ENCODE measurements at regions not wholly inside any gene's neighbourhood (a gene's known extent, or its start where the extent isn't known, plus 50 kb on each side); places are given as distances from the start of the nearest gene placed in this dataset.

DNA sequence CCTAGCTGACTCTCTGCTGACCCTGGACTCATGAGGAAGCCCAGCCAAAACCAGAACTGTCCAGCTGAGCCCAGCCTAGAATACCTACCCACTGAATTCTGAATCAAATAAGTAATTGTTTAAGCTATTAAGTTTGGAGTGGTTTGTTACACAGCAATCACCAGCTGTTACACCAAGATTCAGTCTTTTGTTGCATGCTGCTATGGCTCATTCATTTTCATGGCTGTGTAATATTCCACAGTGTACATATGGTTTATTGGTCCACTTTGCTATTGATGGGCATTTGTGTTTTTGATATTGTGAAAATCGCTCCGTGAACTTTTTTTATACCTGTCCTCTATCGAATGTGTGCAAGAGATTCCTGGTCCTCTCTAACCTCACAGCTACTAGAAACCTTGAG is 156.4 kb downstream of the FGF18 start:
- Mint-ChIP-seq H3K36me3 (ENCODE audit: low read depth) (peaks cover 2% of the 10 kb centered on the region), H3K4me1 (ENCODE audit: low read depth) (peaks cover 20% of the 10 kb centered on the region), H3K4me3 (ENCODE audit: unreplicated experiment) (no peak overlapping the region), H3K27ac (ENCODE audit: unreplicated experiment) (no peak overlapping the region), H3K9me3 (ENCODE audit: low read depth) (peaks cover 6% of the 10 kb centered on the region), H3K27me3 (ENCODE audit: low read depth) (peaks cover 2% of the 10 kb centered on the region)
- TF ChIP-seq, protein P1, sequence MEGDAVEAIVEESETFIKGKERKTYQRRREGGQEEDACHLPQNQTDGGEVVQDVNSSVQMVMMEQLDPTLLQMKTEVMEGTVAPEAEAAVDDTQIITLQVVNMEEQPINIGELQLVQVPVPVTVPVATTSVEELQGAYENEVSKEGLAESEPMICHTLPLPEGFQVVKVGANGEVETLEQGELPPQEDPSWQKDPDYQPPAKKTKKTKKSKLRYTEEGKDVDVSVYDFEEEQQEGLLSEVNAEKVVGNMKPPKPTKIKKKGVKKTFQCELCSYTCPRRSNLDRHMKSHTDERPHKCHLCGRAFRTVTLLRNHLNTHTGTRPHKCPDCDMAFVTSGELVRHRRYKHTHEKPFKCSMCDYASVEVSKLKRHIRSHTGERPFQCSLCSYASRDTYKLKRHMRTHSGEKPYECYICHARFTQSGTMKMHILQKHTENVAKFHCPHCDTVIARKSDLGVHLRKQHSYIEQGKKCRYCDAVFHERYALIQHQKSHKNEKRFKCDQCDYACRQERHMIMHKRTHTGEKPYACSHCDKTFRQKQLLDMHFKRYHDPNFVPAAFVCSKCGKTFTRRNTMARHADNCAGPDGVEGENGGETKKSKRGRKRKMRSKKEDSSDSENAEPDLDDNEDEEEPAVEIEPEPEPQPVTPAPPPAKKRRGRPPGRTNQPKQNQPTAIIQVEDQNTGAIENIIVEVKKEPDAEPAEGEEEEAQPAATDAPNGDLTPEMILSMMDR (IDR thresholded peaks at IDR 0.05), result no peak
- DNase-seq (ENCODE audit: low spot score), result no peak

DNA sequence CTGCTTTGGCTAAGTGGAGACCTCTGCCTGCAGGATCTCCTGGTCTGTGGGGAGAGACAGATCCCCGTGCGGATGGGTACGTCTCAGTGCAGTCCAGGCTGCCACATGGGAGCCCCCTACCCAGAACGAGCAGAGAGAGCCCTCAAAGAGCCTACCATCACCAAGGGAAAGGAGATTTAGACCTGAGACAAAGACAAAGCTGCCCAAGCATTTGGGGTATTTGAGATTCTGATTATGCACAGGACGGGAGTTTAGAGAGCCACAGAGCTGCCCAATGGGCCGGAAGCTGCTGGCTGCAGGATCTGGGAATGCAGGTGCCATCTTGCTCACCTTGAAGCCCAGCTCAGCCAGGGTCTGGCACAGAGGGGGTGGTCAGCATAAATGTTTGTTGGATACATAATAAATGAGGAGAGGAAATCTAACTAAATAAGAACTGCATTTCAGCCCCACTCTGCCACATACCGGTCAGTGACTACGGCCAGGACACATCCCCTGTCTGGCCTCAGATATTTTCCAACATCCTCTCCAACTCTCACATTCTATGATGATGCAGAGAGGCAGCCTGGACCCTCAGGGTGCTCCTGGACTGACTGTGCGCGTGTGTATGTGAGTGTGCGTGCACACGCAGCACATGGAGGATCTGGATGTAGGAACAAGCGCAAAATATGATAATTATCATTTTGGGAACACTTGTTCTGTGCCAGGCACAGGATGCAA is 157.8 kb downstream of the FGF18 start:
- TF ChIP-seq, protein P1 (IDR thresholded peaks at IDR 0.05), result no peak
- Mint-ChIP-seq H3K27me3 (ENCODE audit: low read depth) (peaks cover 2% of the 10 kb centered on the region), H3K27ac (ENCODE audit: unreplicated experiment) (no peak overlapping the region)

DNA sequence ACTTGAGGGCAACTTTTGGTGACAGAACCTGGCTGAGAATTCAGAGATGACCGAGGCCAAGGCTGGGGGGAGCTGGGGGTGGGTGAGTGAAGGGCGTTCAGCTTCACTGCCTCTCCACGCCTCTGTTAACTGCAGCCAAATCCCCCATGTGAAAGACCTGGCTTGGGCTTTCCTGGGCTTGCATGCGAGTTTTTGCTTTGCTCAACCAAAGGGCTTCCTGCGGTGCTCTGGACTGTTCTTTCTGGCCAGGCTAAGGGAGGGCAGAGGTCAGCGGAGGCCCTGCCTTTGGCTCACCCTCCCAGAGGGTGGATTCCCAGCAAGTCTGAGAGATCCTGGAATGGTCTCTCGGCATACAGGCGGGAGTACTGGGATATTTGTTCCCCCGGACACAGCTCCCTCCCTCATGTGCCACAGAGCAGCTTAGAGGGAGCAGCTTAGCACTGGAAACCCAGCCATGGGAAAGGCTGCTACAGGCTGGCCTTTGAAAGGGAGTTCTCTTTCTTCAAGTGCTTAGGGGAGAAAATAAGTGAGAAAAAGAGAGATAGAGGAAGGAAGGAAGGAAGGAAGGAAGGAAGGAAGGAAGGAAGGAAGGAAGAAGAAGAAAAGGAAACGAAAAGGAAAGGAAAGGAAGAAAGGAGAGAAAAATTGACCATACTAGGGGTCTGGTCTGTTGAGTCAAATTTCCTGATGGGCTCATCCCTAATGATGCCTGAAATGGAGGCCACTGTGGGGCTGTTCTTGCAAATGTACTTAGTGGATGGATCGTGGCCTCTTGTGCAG is 158.8 kb downstream of the FGF18 start:
- Mint-ChIP-seq H3K9me3 (ENCODE audit: low read depth) (peaks cover 6% of the 10 kb centered on the region), H3K27me3 (ENCODE audit: low read depth) (peaks cover 6% of the 10 kb centered on the region), H3K27ac (ENCODE audit: unreplicated experiment) (no peak overlapping the region), H3K4me1 (ENCODE audit: low read depth) (peaks cover 9% of the 10 kb centered on the region), H3K36me3 (ENCODE audit: low read depth) (peaks cover 2% of the 10 kb centered on the region), H3K4me3 (ENCODE audit: unreplicated experiment) (no peak overlapping the region)
- TF ChIP-seq, protein P1 (IDR thresholded peaks at IDR 0.05), result no peak
- no peak for DNase-seq (ENCODE audit: low spot score)

More for the DNA sequence above, 157.8 kb downstream of the FGF18 start:
- H3K36me3 Mint-ChIP-seq (ENCODE audit: low read depth), result peaks cover 2% of the 10 kb centered on the region
- DNase-seq (ENCODE audit: low spot score), result no peak
- H3K9me3 Mint-ChIP-seq (ENCODE audit: low read depth), result peaks cover 6% of the 10 kb centered on the region
- H3K4me3 Mint-ChIP-seq (ENCODE audit: unreplicated experiment), result no peak overlapping the region
- H3K4me1 Mint-ChIP-seq (ENCODE audit: low read depth), result peaks cover 9% of the 10 kb centered on the region

DNA sequence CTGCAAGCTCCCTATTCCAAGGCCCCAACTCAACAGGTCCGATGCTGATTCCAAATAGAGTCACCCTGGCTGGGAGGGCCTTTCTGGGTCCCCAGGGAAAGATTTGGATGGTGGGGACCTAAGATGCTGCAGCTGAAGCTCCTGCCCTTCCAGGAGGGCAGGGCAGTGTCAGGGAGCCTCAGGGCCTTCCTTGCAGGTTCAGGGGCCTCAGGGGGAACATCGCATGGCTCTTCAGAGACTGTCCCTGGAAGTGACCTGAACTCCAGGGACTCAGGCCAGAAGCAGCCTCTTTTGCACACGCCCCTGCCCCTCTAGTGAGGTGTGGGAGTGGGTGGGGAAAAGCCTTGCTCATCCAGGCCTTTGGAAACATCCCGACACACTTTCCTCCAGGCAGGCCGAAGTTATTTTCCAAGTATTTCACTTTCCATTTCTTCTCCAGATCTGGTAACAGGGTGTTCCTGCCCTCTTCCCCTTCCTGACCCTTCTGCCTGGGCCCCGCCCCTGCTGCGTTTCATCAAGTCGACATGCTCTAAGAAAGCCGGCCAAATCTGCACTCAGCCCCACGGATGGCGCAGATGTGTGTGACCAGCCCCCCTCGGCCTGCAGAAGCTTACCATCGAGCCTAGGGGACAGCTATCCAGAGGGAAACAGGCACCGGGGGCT is 159.5 kb downstream of the FGF18 start:
- Mint-ChIP-seq H3K27ac (ENCODE audit: unreplicated experiment) (no peak overlapping the region), H3K36me3 (ENCODE audit: low read depth) (peaks cover 2% of the 10 kb centered on the region), H3K4me1 (ENCODE audit: low read depth) (peaks cover 9% of the 10 kb centered on the region), H3K27me3 (ENCODE audit: low read depth) (peaks cover 10% of the 10 kb centered on the region), H3K4me3 (ENCODE audit: unreplicated experiment) (no peak overlapping the region), H3K9me3 (ENCODE audit: low read depth) (peaks cover 6% of the 10 kb centered on the region)
- TF ChIP-seq, protein P1 (IDR thresholded peaks at IDR 0.05), result no peak
- no peak for DNase-seq (ENCODE audit: low spot score)

DNA sequence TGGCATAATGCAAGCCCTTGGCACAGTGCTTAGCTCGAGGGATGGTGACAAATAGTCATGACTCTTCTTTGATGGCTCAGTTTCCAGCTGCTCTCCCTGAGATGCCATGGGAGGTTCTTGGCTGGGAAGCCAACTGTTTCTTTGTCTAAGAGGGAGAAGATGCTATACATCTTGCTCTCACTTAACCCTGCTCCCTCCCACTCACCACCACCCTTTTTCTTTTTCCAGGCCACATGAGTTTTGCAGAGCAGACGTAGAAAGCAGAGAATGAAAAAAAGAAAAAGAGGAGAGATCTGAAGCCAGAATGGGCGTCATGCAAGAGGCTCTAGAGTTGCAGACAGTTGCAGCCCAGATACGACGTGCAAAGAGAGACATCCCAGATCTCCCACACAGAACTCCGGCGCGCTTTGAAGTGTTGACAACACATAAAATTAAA is 160.5 kb downstream of the FGF18 start:
- TF ChIP-seq, protein P1 (IDR thresholded peaks at IDR 0.05), result no peak
- DNase-seq (ENCODE audit: low spot score), result no peak
- peaks cover 2% of the 10 kb centered on the region for H3K36me3 Mint-ChIP-seq (ENCODE audit: low read depth)
- no peak overlapping the region for H3K4me3 Mint-ChIP-seq (ENCODE audit: unreplicated experiment)
- H3K27me3 Mint-ChIP-seq (ENCODE audit: low read depth), result peaks cover 11% of the 10 kb centered on the region
- H3K9me3 Mint-ChIP-seq (ENCODE audit: low read depth), result peaks cover 6% of the 10 kb centered on the region
- no peak overlapping the region for H3K27ac Mint-ChIP-seq (ENCODE audit: unreplicated experiment)
- H3K4me1 Mint-ChIP-seq (ENCODE audit: low read depth), result peaks cover 9% of the 10 kb centered on the region
